GM21367 (cell line): ENCODE measurements at regions not wholly inside any gene's neighbourhood (a gene's known extent, or its start where the extent isn't known, plus 50 kb on each side); places are given as distances from the start of the nearest gene placed in this dataset.

Experiments
- ATAC-seq: cut with Tn5 transposase; IDR thresholded peaks from one replicate; pipeline ENCODE4 v1.9.1; 2021; ENCODE audit not compliant: unreplicated experiment

- no peak for ATAC-seq
Measured at GRCh38 chr1:83006271-83006670, 992.7 kb downstream of the TTLL7 start.

- ATAC-seq, result no peak
Measured at GRCh38 chr1:83000286-83000685, 998.6 kb downstream of the TTLL7 start.

GRCh38 chr1:82995951-82996350, 1003.0 kb downstream of the TTLL7 start:
- ATAC-seq, result no peak

- no peak for ATAC-seq
Measured at GRCh38 chr1:82994616-82995263, 1004.2 kb downstream of the TTLL7 start.

- ATAC-seq, result no peak
Measured at GRCh38 chr1:82991569-82991968, 1007.4 kb downstream of the TTLL7 start.

- peak; percentile 99 for ATAC-seq
Measured at GRCh38 chr1:82979593-82980236, 1019.2 kb downstream of the TTLL7 start.

- ATAC-seq, result no peak
Measured at GRCh38 chr1:82978461-82979324, 1020.2 kb downstream of the TTLL7 start.

GRCh38 chr1:82972841-82973553, 1025.9 kb downstream of the TTLL7 start:
- ATAC-seq, result no peak

GRCh38 chr1:82969340-82969739, 1029.6 kb downstream of the TTLL7 start:
- ATAC-seq, result no peak

GRCh38 chr1:82962658-82963057, 1036.3 kb downstream of the TTLL7 start:
- ATAC-seq, result no peak

GRCh38 chr1:82950606-82951200, 1048.2 kb downstream of the TTLL7 start:
- ATAC-seq, result no peak

GRCh38 chr1:82948386-82948785, 1050.5 kb downstream of the TTLL7 start:
- no peak for ATAC-seq

- ATAC-seq, result no peak
Measured at GRCh38 chr1:82947278-82947677, 1051.7 kb downstream of the TTLL7 start.

- ATAC-seq, result no peak
Measured at GRCh38 chr1:82946096-82946605, 1052.8 kb downstream of the TTLL7 start.

GRCh38 chr1:82944822-82945221, 1054.1 kb downstream of the TTLL7 start:
- ATAC-seq, result no peak

GRCh38 chr1:82934074-82934473, 1064.9 kb downstream of the TTLL7 start:
- no peak for ATAC-seq

- ATAC-seq, result no peak
Measured at GRCh38 chr1:82932727-82933126, 1066.2 kb downstream of the TTLL7 start.

GRCh38 chr1:82932207-82932606, 1066.7 kb downstream of the TTLL7 start:
- ATAC-seq, result no peak

GRCh38 chr1:82931006-82931405, 1067.9 kb downstream of the TTLL7 start:
- ATAC-seq, result no peak

GRCh38 chr1:82927753-82928152, 1071.2 kb downstream of the TTLL7 start:
- ATAC-seq, result no peak

GRCh38 chr1:82924666-82925065, 1074.3 kb downstream of the TTLL7 start:
- ATAC-seq, result no peak
